HepG2 (cell line): ENCODE measurements at regions not wholly inside any gene's neighbourhood (a gene's known extent, or its start where the extent isn't known, plus 50 kb on each side); places are given as distances from the start of the nearest gene placed in this dataset.

Experiments
- ATAC-seq: fragments of 200-7000 bp; cut with Tn5 transposase; 3 replicates; pipeline ENCODE4 v1.9.1; 2020; ENCODE audit warnings: mild to moderate bottlenecking, moderate library complexity
- BruUV-seq: library from RNA; stranded (reverse); fragments of 400-500 nt; replicated peaks from 2 replicates; lab custom pipeline; 2021; lab: Mats Ljungman, UMichigan
- CTCF ChIA-PET: fragments of 300-600 bp; formaldehyde crosslinking; extraction: SDS; loops from one replicate; lab custom pipeline; 2021; ENCODE audit warnings: low total read pairs, inconsistent platforms, low intra/inter-chr PET ratio; lab: Yijun Ruan, JAX
- POLR2A ChIA-PET: fragments of 350-600 bp; sonication (Branson Sonifier 250); formaldehyde crosslinking; loops from one replicate; lab custom pipeline; 2020; ENCODE audit warnings: antibody characterized with exemption, inconsistent platforms; lab: Yijun Ruan, JAX
- DNase-seq: peaks from one replicate; pipeline ENCODE4 v3.0.0-alpha.2; 2015; ENCODE audit warnings: low spot score
- FAIRE-seq: peaks from 3 replicates; lab custom pipeline; 2011; peaks lifted over from hg19 to GRCh38; lab: Jason Lieb, UNC
- H2AFZ ChIP-seq: one replicate; pipeline ENCODE4 v1.6.1; 2011; ENCODE audit warnings: low read length, inconsistent platforms
- H3K27ac ChIP-seq: fragments of 300-600 bp; 3 replicates; pipeline ENCODE4 v1.8.0; 2011; ENCODE audit warnings: mixed run types, mild to moderate bottlenecking, mixed read lengths, low read length, inconsistent platforms; ENCODE audit not compliant: insufficient read depth; ENCODE audit errors: extremely low read length
- H3K27me3 ChIP-seq, 2 experiments: fragments of 200-600 bp in 1 of 2; 2 replicates in 1 of 2; 3 replicates in 1 of 2; pipeline versions ENCODE4 v1.6.0 to v1.8.0; 2011; ENCODE audit warnings: low read length in 2 of 2, mild to moderate bottlenecking in 2 of 2, moderate library complexity in 2 of 2, inconsistent platforms in 1 of 2; ENCODE audit not compliant: insufficient read depth in 2 of 2, control insufficient read depth in 1 of 2
- H3K36me3 ChIP-seq, 2 experiments: fragments of 200-600 bp in 1 of 2; replicated peaks in 1 of 2; 2 replicates in 1 of 2; 3 replicates in 1 of 2; pipeline versions ENCODE4 v1.5.1 to v1.8.0; 2011; ENCODE audit warnings: low read length in 2 of 2, inconsistent platforms in 1 of 2; ENCODE audit not compliant: insufficient read depth in 2 of 2, control insufficient read depth in 1 of 2
- H3K4me1 ChIP-seq: 2 replicates; pipeline ENCODE4 v1.5.1; 2012; ENCODE audit warnings: low read length, inconsistent platforms; ENCODE audit not compliant: insufficient read depth
- H3K4me2 ChIP-seq: 2 replicates; pipeline ENCODE4 v1.6.0; 2011; ENCODE audit warnings: low read depth, low read length, inconsistent platforms
- H3K4me3 ChIP-seq, 3 experiments: fragments of 200-600 bp in 1 of 3; sonication (generic), shearing (Covaris generic) in 1 of 3; replicated peaks in 1 of 3; 2 replicates each; pipeline ENCODE4 v1.5.1; 2011 to 2016; ENCODE audit warnings: low read length in 3 of 3, inconsistent platforms in 2 of 3, low read depth in 2 of 3, mild to moderate bottlenecking in 2 of 3, control low read depth in 1 of 3, mixed read lengths in 1 of 3; ENCODE audit not compliant: insufficient read depth in 1 of 3
- H3K79me2 ChIP-seq: one replicate; pipeline ENCODE4 v1.6.1; 2011; ENCODE audit warnings: low read length, inconsistent platforms; ENCODE audit not compliant: insufficient read depth
- H3K9ac ChIP-seq: 2 replicates; pipeline ENCODE4 v1.6.0; 2011; ENCODE audit warnings: mild to moderate bottlenecking, low read depth, low read length, inconsistent platforms; ENCODE audit not compliant: insufficient read depth
- H3K9me3 ChIP-seq: 2 replicates; pipeline ENCODE4 v1.5.1; 2012; ENCODE audit warnings: mild to moderate bottlenecking, low read length
- H4K20me1 ChIP-seq: 2 replicates; pipeline ENCODE4 v1.6.0; 2011; ENCODE audit warnings: inconsistent platforms, mild to moderate bottlenecking, low read length, moderate library complexity; ENCODE audit not compliant: insufficient read depth
- BCLAF1 ChIP-seq: fragments of 450-650 bp; IDR thresholded peaks from 2 replicates; pipeline ENCODE4 v1.6.1; 2017; ENCODE audit warnings: mild to moderate bottlenecking
- FOXA1 ChIP-seq, 2 experiments: fragments of 450-650 bp in 1 of 2; sonication (generic) in 1 of 2; formaldehyde crosslinking in 1 of 2; IDR thresholded peaks; 2 replicates each; pipeline versions ENCODE4 v1.4.0 to v1.6.1; 2016 to 2020; ENCODE audit warnings: missing genetic modification reagents in 1 of 2
- HMGA1 ChIP-seq: sonication (generic); formaldehyde crosslinking; conservative IDR thresholded peaks from 2 replicates; pipeline ENCODE4 v1.4.0; 2020; ENCODE audit warnings: missing genetic modification reagents
- HOXA5 ChIP-seq: sonication (generic); formaldehyde crosslinking; IDR thresholded peaks from 2 replicates; pipeline ENCODE4 v1.4.0; 2020; ENCODE audit warnings: missing genetic modification reagents
- KDM5A ChIP-seq: fragments of 200-600 bp; sonication (generic); IDR thresholded peaks from 2 replicates; pipeline ENCODE4 v1.7.0; 2018; ENCODE audit warnings: antibody characterized with exemption, mild to moderate bottlenecking, low read length, borderline replicate concordance
- MTA3 ChIP-seq: sonication (generic); formaldehyde crosslinking; IDR thresholded peaks from 2 replicates; pipeline ENCODE4 v1.4.0; 2020; ENCODE audit warnings: missing genetic modification reagents
- PHF8 ChIP-seq: sonication (generic); formaldehyde crosslinking; IDR thresholded peaks from 2 replicates; pipeline ENCODE4 v1.5.0; 2020; ENCODE audit warnings: missing genetic modification reagents
- RELA ChIP-seq: sonication (generic); formaldehyde crosslinking; IDR thresholded peaks from 2 replicates; pipeline ENCODE4 v1.4.0; 2020; ENCODE audit warnings: missing genetic modification reagents
- ZFY ChIP-seq: sonication (generic); formaldehyde crosslinking; IDR thresholded peaks from 2 replicates; pipeline ENCODE4 v1.4.0; 2020; ENCODE audit warnings: missing genetic modification reagents
- ZNF138 ChIP-seq: sonication (generic); formaldehyde crosslinking; IDR thresholded peaks from 2 replicates; pipeline ENCODE4 v1.5.0; 2020; ENCODE audit warnings: mild to moderate bottlenecking, low read depth, missing genetic modification reagents
- ZNF205 ChIP-seq: IDR thresholded peaks from 2 replicates; pipeline ENCODE4 v1.6.1; 2018; ENCODE audit warnings: missing biosample characterization, missing genetic modification reagents
- ZNF230 ChIP-seq: sonication (generic); formaldehyde crosslinking; IDR thresholded peaks from 2 replicates; pipeline ENCODE4 v1.4.0; 2020; ENCODE audit warnings: mild to moderate bottlenecking, missing genetic modification reagents
- ZNF326 ChIP-seq: sonication (generic); formaldehyde crosslinking; IDR thresholded peaks from 2 replicates; pipeline ENCODE4 v1.4.0; 2020; ENCODE audit warnings: missing genetic modification reagents, borderline replicate concordance
- ZNF430 ChIP-seq: sonication (generic); formaldehyde crosslinking; IDR thresholded peaks from 2 replicates; pipeline ENCODE4 v1.9.0; 2021; ENCODE audit warnings: mild to moderate bottlenecking, missing genetic modification reagents
- ZNF782 ChIP-seq: sonication (generic); formaldehyde crosslinking; IDR thresholded peaks from 2 replicates; pipeline ENCODE4 v1.4.0; 2020; ENCODE audit warnings: missing genetic modification reagents, mild to moderate bottlenecking, borderline replicate concordance
- WGBS: methylation state at CpG from one replicate; pipeline ENCODE4 v1.1.6; 2017; ENCODE audit warnings: low lambda C conversion rate; 5-methylcytosine and 5-hydroxymethylcytosine counted together
- in situ Hi-C: cut with HindIII; loops from 2 replicates; pipeline ENCODE4 v1.10.0; 2017; ENCODE audit warnings: low pct_unique_long_range_greater_than_20kb; ENCODE audit not compliant: extremely low pct_ligation_motif_present
- intact Hi-C: fragments of 100-400 bp; cut with micrococcal nuclease; formaldehyde crosslinking; loops from one replicate; pipeline ENCODE4 v1.10.0; 2022; ENCODE audit not compliant: unreplicated experiment
- TF ChIP-seq, protein P1 (sequence below): sonication (generic); formaldehyde crosslinking; IDR thresholded peaks from 2 replicates; pipeline ENCODE4 v1.4.0; 2020; ENCODE audit warnings: missing genetic modification reagents, borderline replicate concordance

DNA sequence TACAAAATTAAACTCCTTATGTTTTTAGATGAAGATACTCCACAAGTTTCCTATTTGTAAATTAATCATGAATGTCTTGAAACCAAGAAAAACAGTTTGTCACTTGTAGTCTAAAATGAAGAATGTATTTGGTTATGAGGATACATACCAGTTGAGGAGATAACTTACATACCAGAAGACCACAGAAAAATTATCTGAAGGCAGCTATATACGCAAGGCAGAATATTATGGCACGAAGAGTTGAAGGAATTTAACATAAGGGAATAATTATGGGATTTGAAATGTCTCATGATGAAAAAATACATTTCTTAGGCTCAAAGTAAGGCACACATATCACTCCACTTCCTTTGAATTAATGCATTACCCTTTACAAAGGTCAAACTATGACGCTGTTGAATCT is 73.3 kb downstream of the IFI44 start (continued):
- TF ChIP-seq MTA3 (CRISPR knock-in tag), result no peak

GRCh38 chr1:78726686-78727085 is 77.1 kb downstream of the IFI44 start:
- DNase-seq (no peak), FAIRE-seq (no peak), ATAC-seq (no peak)
- intact Hi-C loops, result no loop called here
- no peaks in the 10 kb centered on the region for H3K27me3 ChIP-seq
- no TSS peak for BruUV-seq
- no peak overlapping the region for H3K4me2 ChIP-seq
- CTCF ChIA-PET, result no interaction called here
- no peak overlapping the region for H3K27ac ChIP-seq
- TF ChIP-seq RELA (CRISPR knock-in tag), result no peak
- no peak for TF ChIP-seq KDM5A
- TF ChIP-seq ZFY (CRISPR knock-in tag), result no peak
- no peak for TF ChIP-seq ZNF138 (CRISPR knock-in tag)
- TF ChIP-seq ZNF430, result no peak
- TF ChIP-seq FOXA1 (IDR thresholded peaks at IDR 0.05), result no peak
- TF ChIP-seq FOXA1 (CRISPR knock-in tag; IDR thresholded peaks at IDR 0.05), result no peak
- TF ChIP-seq, protein P1, sequence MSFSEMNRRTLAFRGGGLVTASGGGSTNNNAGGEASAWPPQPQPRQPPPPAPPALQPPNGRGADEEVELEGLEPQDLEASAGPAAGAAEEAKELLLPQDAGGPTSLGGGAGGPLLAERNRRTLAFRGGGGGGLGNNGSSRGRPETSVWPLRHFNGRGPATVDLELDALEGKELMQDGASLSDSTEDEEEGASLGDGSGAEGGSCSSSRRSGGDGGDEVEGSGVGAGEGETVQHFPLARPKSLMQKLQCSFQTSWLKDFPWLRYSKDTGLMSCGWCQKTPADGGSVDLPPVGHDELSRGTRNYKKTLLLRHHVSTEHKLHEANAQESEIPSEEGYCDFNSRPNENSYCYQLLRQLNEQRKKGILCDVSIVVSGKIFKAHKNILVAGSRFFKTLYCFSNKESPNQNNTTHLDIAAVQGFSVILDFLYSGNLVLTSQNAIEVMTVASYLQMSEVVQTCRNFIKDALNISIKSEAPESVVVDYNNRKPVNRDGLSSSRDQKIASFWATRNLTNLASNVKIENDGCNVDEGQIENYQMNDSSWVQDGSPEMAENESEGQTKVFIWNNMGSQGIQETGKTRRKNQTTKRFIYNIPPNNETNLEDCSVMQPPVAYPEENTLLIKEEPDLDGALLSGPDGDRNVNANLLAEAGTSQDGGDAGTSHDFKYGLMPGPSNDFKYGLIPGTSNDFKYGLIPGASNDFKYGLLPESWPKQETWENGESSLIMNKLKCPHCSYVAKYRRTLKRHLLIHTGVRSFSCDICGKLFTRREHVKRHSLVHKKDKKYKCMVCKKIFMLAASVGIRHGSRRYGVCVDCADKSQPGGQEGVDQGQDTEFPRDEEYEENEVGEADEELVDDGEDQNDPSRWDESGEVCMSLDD, result no peak
- TF ChIP-seq ZNF230 (CRISPR knock-in tag), result no peak
- TF ChIP-seq ZNF326 (CRISPR knock-in tag), result no peak
- TF ChIP-seq ZNF782 (CRISPR knock-in tag), result no peak
- TF ChIP-seq HMGA1 (CRISPR knock-in tag), result no peak
- no peak for TF ChIP-seq HOXA5
- no peak for TF ChIP-seq BCLAF1
- TF ChIP-seq PHF8 (CRISPR knock-in tag), result no peak
- TF ChIP-seq ZNF205 (CRISPR knock-in tag), result no peak
- H3K4me3 ChIP-seq, result no peak overlapping the region
- H3K79me2 ChIP-seq, result no peaks in the 10 kb centered on the region
- H3K9me3 ChIP-seq, result peaks cover 6% of the 10 kb centered on the region; the same call in 1 of the 2 replicates
- in situ Hi-C loops, result no loop called here
- 4% methylated on average over 1 of the region's 1 CpG for WGBS
- no peaks in the 10 kb centered on the region for H3K36me3 ChIP-seq
- POLR2A ChIA-PET, result no interaction called here
- H4K20me1 ChIP-seq, result no peaks in the 10 kb centered on the region
- no peaks in the 10 kb centered on the region for H3K4me1 ChIP-seq
- H3K9ac ChIP-seq, result no peak overlapping the region
- no peak overlapping the region for H2AFZ ChIP-seq
